ENCODE measurements at regions not wholly inside any gene's neighbourhood (a gene's known extent, or its start where the extent isn't known, plus 50 kb on each side); places are given as distances from the start of the nearest gene placed in this dataset.
"Not testable (repeated sequence)": the region's sequence is repeated elsewhere in the genome, so short reads cannot be mapped to it uniquely, and the experiment has no call there.

DNA sequence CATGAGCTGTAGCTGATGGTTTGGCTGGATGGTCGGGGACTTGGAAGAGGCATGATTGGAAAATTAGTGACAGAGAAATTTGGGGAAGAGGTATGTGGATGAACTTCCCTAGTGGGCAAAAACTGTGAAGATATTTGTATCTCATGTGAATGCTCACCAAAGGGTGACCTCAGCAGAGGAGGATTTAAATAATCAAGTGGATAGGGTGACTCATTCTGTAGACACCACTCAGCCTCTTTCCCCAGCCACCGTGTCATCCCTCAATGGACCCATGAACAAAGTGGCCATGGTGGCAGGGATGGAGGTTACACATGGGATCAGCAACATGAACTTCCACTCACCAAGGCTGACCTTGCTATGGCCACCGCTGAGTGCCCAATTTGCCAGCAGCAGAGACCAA lies 60.8 kb upstream of the KRAS start:
- TF ChIP-seq, protein P1, sequence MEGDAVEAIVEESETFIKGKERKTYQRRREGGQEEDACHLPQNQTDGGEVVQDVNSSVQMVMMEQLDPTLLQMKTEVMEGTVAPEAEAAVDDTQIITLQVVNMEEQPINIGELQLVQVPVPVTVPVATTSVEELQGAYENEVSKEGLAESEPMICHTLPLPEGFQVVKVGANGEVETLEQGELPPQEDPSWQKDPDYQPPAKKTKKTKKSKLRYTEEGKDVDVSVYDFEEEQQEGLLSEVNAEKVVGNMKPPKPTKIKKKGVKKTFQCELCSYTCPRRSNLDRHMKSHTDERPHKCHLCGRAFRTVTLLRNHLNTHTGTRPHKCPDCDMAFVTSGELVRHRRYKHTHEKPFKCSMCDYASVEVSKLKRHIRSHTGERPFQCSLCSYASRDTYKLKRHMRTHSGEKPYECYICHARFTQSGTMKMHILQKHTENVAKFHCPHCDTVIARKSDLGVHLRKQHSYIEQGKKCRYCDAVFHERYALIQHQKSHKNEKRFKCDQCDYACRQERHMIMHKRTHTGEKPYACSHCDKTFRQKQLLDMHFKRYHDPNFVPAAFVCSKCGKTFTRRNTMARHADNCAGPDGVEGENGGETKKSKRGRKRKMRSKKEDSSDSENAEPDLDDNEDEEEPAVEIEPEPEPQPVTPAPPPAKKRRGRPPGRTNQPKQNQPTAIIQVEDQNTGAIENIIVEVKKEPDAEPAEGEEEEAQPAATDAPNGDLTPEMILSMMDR (IDR thresholded peaks at IDR 0.05), result no peak
- TF ChIP-seq POLR2A (IDR thresholded peaks at IDR 0.05) (no peak), EP300 (IDR thresholded peaks at IDR 0.05) (no peak), POLR2AphosphoS5 (IDR thresholded peaks at IDR 0.05) (no peak)
- Histone ChIP-seq H3K27ac (no peak overlapping the region), H3K4me1 (no peaks in the 10 kb centered on the region), H3K36me3 (no peaks in the 10 kb centered on the region), H3K4me3 (no peak overlapping the region), H3K9me3 (no peaks in the 10 kb centered on the region), H3K27me3 (no peaks in the 10 kb centered on the region)
- 69 to 100% methylated on average over 2 to 3 of the region's 3 CpGs for WGBS, 2 donors (ENCODE audit: low coverage in 1 of 2)
- ATAC-seq, result no peak

GRCh38 chr12:25310071-25310470 lies 59.3 kb upstream of the KRAS start:
- 100% methylated on average over 2 of the region's 2 CpGs; no CpG with 5 or more reads in 1 of the 2 donors for WGBS, 2 donors (ENCODE audit: low coverage in 1 of 2)
- not testable (repeated sequence) for H3K4me1 ChIP-seq, H3K9me3 ChIP-seq, H3K36me3 ChIP-seq, ATAC-seq, H3K27me3 ChIP-seq, H3K4me3 ChIP-seq, H3K27ac ChIP-seq

DNA sequence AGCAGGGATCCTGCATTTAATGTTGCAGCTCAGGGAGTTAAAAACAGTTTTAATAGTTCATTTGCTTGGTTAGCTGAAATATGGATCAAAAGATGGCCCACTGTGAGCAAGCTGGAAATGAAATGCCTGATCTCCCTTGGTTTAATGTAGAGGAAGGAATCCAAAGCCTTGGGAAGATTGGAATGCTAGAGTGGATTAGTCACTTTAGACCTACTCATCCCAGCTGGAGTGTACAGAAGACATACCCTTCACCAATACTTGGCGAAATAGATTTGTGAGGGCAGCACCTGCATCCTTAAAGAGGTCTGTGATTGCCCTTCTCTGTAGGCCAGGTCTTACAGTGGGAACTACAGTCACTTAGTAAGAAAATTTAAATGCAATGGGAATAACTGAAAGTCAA lies 58.0 kb upstream of the KRAS start:
- no peak overlapping the region for H3K27ac ChIP-seq
- H3K36me3 ChIP-seq, result no peaks in the 10 kb centered on the region
- no peaks in the 10 kb centered on the region for H3K27me3 ChIP-seq
- TF ChIP-seq POLR2AphosphoS5 (IDR thresholded peaks at IDR 0.05) (no peak), EP300 (IDR thresholded peaks at IDR 0.05) (no peak), POLR2A (IDR thresholded peaks at IDR 0.05) (no peak)
- TF ChIP-seq, protein P1 (IDR thresholded peaks at IDR 0.05), result no peak
- no peak for ATAC-seq
- 88 to 100% methylated on average over 1 of the region's 1 CpG for WGBS, 2 donors (ENCODE audit: low coverage in 1 of 2)
- no peaks in the 10 kb centered on the region for H3K4me1 ChIP-seq
- H3K9me3 ChIP-seq, result no peaks in the 10 kb centered on the region
- no peak overlapping the region for H3K4me3 ChIP-seq

DNA sequence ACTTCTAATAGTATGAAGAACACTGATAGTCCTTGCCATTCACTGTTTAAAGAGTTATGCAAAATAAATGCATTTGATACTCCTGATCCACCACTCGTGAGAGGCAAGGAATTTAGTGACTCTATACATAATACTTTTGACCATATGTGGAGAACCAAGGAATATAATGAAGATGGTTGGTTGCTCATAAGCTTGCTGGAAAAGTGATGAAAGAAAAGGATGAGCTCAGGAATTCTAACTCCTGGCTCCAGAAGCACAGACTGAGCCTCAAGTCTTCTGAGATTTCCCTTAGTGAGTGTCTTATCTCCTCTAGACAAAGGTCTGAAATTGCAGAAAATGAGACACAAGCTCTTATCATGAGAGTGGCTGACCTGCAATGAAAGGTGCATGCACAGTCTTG lies 57.1 kb upstream of the KRAS start:
- Histone ChIP-seq H3K27ac (no peak overlapping the region), H3K9me3 (no peaks in the 10 kb centered on the region), H3K4me1 (no peaks in the 10 kb centered on the region), H3K4me3 (no peak overlapping the region), H3K36me3 (no peaks in the 10 kb centered on the region), H3K27me3 (no peaks in the 10 kb centered on the region)
- WGBS, 2 donors (ENCODE audit: low coverage in 1 of 2), result 27 to 43% methylated on average over 1 of the region's 1 CpG
- TF ChIP-seq POLR2AphosphoS5 (IDR thresholded peaks at IDR 0.05), result no peak
- no peak for TF ChIP-seq POLR2A (IDR thresholded peaks at IDR 0.05)
- TF ChIP-seq, protein P1 (IDR thresholded peaks at IDR 0.05), result no peak
- no peak for TF ChIP-seq EP300 (IDR thresholded peaks at IDR 0.05)
- no peak for ATAC-seq

DNA sequence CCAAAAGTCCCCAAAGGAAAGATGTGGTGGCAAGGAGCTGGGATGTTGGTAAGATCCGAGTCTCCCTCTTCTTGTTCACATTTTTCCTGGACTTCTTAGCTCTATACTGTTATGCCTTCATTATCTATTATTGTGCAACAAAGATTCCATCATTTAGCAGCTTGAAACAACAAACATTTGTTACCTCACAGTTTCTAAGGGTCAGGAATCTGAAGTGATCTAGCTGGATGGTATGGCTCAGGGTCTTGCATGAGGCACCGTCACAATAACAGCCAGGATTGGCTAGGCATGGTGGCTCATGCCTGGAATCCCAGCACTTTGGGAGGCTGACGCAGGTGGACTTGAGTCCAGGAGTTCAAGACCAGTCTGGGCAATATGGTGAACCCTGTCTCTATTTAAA lies 51.1 kb upstream of the KRAS start:
- TF ChIP-seq POLR2AphosphoS5 (IDR thresholded peaks at IDR 0.05) (no peak), POLR2A (IDR thresholded peaks at IDR 0.05) (no peak), EP300 (IDR thresholded peaks at IDR 0.05) (no peak)
- TF ChIP-seq, protein P1 (IDR thresholded peaks at IDR 0.05), result no peak
- 67 to 68% methylated on average over 2 to 3 of the region's 3 CpGs for whole genome bisulfite sequencing, 2 donors (ENCODE audit: low coverage in 1 of 2)
- no peaks in the 10 kb centered on the region for H3K27me3 ChIP-seq
- no peak for ATAC-seq
- H3K4me3 ChIP-seq, result no peak overlapping the region
- H3K9me3 ChIP-seq, result no peaks in the 10 kb centered on the region
- H3K4me1 ChIP-seq, result no peaks in the 10 kb centered on the region
- no peaks in the 10 kb centered on the region for H3K36me3 ChIP-seq
- no peak overlapping the region for H3K27ac ChIP-seq

Small RNAs in the stretch of these regions (small RNA-seq; reads per million reads assigned to genes)
- gene AC092451.1, result 0 reads per million in 4 donors
- 0 reads per million in 4 donors for gene RNU4-67P
